SU-DHL-6 (cell line): ENCODE measurements at regions not wholly inside any gene's neighbourhood (a gene's known extent, or its start where the extent isn't known, plus 50 kb on each side); places are given as distances from the start of the nearest gene placed in this dataset.

ENCODE experiments used
- H2AFZ ChIP-seq: fragments of 200-600 bp; sonication (generic); 2 replicates; pipeline ENCODE4 v1.6.1; 2014; ENCODE audit warnings: low read depth, mild to moderate bottlenecking, moderate library complexity, mixed read lengths, antibody characterized with exemption, low read length; ENCODE audit not compliant: severe bottlenecking
- H3F3A ChIP-seq: fragments of 200-600 bp; shearing (Covaris generic); 2 replicates; pipeline ENCODE4 v1.6.0; 2016; ENCODE audit warnings: antibody characterized with exemption, mild to moderate bottlenecking; ENCODE audit not compliant: insufficient read depth
- H3K27ac ChIP-seq: fragments of 200-600 bp; sonication (generic); 2 replicates; pipeline ENCODE4 v1.5.1; 2016; ENCODE audit warnings: low read depth, mild to moderate bottlenecking, low read length, moderate library complexity, mixed read lengths
- H3K27me3 ChIP-seq: fragments of 200-600 bp; sonication (generic), shearing (Covaris generic); 2 replicates; pipeline ENCODE4 v1.6.0; 2014; ENCODE audit warnings: mild to moderate bottlenecking, low read length
- H3K36me3 ChIP-seq: fragments of 200-600 bp; sonication (generic); 2 replicates; pipeline ENCODE4 v1.6.1; 2014; ENCODE audit warnings: mild to moderate bottlenecking, low read length, mixed read lengths
- H3K4me2 ChIP-seq: fragments of 300-600, 200-600 bp; shearing (Covaris generic), sonication (generic); 2 replicates; pipeline ENCODE4 v1.6.0; 2014; ENCODE audit warnings: low read length, low read depth, mild to moderate bottlenecking; ENCODE audit not compliant: poor library complexity, severe bottlenecking
- H3K4me3 ChIP-seq: fragments of 200-600 bp; sonication (generic); 2 replicates; pipeline ENCODE4 v1.5.1; 2014; ENCODE audit warnings: antibody characterized with exemption, low read length, mild to moderate bottlenecking, mixed read lengths; ENCODE audit not compliant: insufficient read depth, poor library complexity, severe bottlenecking
- H3K79me2 ChIP-seq: fragments of 200-600 bp; sonication (generic); 2 replicates; pipeline ENCODE4 v1.6.1; 2014; ENCODE audit warnings: mild to moderate bottlenecking, low read length, moderate library complexity; ENCODE audit not compliant: insufficient read depth
- H3K9ac ChIP-seq: fragments of 200-600 bp; sonication (generic); 2 replicates; pipeline ENCODE4 v1.7.0; 2014; ENCODE audit warnings: mild to moderate bottlenecking, low read length
- H3K9me2 ChIP-seq: fragments of 200-600 bp; sonication (generic); replicated peaks from 2 replicates; pipeline ENCODE4 v1.6.1; 2014; ENCODE audit warnings: low read length; ENCODE audit not compliant: insufficient read depth
- H3K9me3 ChIP-seq: fragments of 200-600 bp; sonication (generic); 2 replicates; pipeline ENCODE4 v1.6.1; 2014; ENCODE audit warnings: low read length, mixed read lengths; ENCODE audit not compliant: insufficient read depth
- H4K20me1 ChIP-seq: fragments of 200-600 bp; sonication (generic); 2 replicates; pipeline ENCODE4 v1.6.1; 2014; ENCODE audit warnings: low read depth, mild to moderate bottlenecking, antibody characterized with exemption, low read length, moderate library complexity, mixed read lengths
- EZH2phosphoT487 ChIP-seq: fragments of 200-600 bp; sonication (generic), shearing (Covaris generic); conservative IDR thresholded peaks from 2 replicates; pipeline ENCODE4 v1.6.1; 2018; ENCODE audit warnings: mild to moderate bottlenecking, antibody characterized with exemption, low read length, moderate library complexity, mixed read lengths
- TF ChIP-seq, protein P1 (sequence below): fragments of 200-600 bp; sonication (generic); IDR thresholded peaks from one replicate; pipeline ENCODE4 v1.5.1; 2017; ENCODE audit warnings: antibody characterized with exemption, mild to moderate bottlenecking, low read length, moderate library complexity; ENCODE audit not compliant: insufficient read depth, poor library complexity, severe bottlenecking

- Histone ChIP-seq H3F3A (no peaks in the 10 kb centered on the region), H4K20me1 (no peaks in the 10 kb centered on the region), H3K79me2 (no peaks in the 10 kb centered on the region), H3K9ac (no peak overlapping the region), H3K27me3 (no peaks in the 10 kb centered on the region), H3K36me3 (no peaks in the 10 kb centered on the region), H3K27ac (no peak overlapping the region), H3K9me3 (no peaks in the 10 kb centered on the region), H3K4me3 (no peak overlapping the region), H3K4me2 (no peak overlapping the region), H3K9me2 (no peaks in the 10 kb centered on the region), H2AFZ (no peak overlapping the region)
- no peak for TF ChIP-seq EZH2phosphoT487
- TF ChIP-seq, protein P1, sequence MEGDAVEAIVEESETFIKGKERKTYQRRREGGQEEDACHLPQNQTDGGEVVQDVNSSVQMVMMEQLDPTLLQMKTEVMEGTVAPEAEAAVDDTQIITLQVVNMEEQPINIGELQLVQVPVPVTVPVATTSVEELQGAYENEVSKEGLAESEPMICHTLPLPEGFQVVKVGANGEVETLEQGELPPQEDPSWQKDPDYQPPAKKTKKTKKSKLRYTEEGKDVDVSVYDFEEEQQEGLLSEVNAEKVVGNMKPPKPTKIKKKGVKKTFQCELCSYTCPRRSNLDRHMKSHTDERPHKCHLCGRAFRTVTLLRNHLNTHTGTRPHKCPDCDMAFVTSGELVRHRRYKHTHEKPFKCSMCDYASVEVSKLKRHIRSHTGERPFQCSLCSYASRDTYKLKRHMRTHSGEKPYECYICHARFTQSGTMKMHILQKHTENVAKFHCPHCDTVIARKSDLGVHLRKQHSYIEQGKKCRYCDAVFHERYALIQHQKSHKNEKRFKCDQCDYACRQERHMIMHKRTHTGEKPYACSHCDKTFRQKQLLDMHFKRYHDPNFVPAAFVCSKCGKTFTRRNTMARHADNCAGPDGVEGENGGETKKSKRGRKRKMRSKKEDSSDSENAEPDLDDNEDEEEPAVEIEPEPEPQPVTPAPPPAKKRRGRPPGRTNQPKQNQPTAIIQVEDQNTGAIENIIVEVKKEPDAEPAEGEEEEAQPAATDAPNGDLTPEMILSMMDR = no peak
Measured at GRCh38 chr12:132433641-132434395, 56.1 kb upstream of the FBRSL1 start.

DNA sequence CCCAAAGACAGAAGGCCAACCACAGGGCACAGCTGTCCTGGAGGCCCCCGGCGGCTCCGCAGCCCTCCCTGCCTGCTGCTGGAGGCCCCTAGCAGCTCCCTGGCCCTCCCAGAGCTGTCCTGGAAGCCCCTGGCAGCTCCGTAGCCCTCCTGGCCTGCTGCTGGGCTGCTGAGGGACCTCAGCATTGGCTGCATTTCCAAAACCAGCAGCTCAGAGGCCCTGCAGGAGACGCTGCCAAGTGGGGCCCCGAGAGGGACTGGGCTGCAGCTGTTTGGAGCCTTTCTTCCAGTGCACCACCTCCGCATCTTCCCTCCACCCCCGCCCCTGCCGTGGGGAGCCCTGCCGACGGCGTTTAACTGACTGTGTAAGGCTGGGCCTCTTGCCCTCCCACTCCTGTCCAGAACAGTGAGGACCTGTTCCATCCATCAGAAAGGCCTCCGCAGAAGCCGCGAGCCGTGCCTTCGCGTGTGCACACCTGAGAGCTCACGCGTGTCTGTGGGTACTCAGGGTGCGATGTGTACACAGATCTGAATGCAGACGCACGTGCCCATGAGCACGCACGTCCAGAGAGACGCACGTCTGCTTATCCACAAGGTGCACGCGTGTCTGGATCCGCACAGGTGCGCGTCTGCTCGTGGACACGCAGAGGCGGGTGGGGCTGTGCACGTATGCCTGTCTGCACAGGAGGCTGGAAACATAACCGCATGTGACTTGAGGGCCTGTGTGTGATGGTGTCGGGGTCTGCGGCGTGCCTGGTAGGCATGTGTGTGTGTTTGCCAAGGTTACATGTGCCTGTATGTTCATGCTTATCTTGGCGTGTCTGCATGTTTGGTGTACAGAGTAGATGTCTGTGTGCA is 57.0 kb upstream of the FBRSL1 start:
- Histone ChIP-seq H3K27ac (no peak overlapping the region), H3K9ac (no peak overlapping the region), H3K27me3 (no peaks in the 10 kb centered on the region)

GRCh38 chr12:132432126-132432705 is 57.7 kb upstream of the FBRSL1 start:
- H3K79me2 ChIP-seq = no peaks in the 10 kb centered on the region
- no peaks in the 10 kb centered on the region for H3K9me3 ChIP-seq
- no peaks in the 10 kb centered on the region for H3K27me3 ChIP-seq
- H3K9ac ChIP-seq = no peak overlapping the region
- no peak overlapping the region for H3K4me3 ChIP-seq
- H4K20me1 ChIP-seq = no peaks in the 10 kb centered on the region
- no peak overlapping the region for H3K27ac ChIP-seq
- H2AFZ ChIP-seq = no peak overlapping the region
- no peaks in the 10 kb centered on the region for H3K9me2 ChIP-seq
- H3K36me3 ChIP-seq = no peaks in the 10 kb centered on the region
- TF ChIP-seq, protein P1 = no peak
- TF ChIP-seq EZH2phosphoT487 = no peak
- no peaks in the 10 kb centered on the region for H3F3A ChIP-seq
- H3K4me2 ChIP-seq = no peak overlapping the region

More for the DNA sequence above, 57.0 kb upstream of the FBRSL1 start:
- no peaks in the 10 kb centered on the region for H3K9me2 ChIP-seq
- H3K4me3 ChIP-seq = no peak overlapping the region
- H3K9me3 ChIP-seq = no peaks in the 10 kb centered on the region
- H3K79me2 ChIP-seq = no peaks in the 10 kb centered on the region
- no peaks in the 10 kb centered on the region for H4K20me1 ChIP-seq
- H3K4me2 ChIP-seq = no peak overlapping the region
- TF ChIP-seq, protein P1 = no peak
- TF ChIP-seq EZH2phosphoT487 = no peak
- H2AFZ ChIP-seq = no peak overlapping the region
- H3F3A ChIP-seq = no peaks in the 10 kb centered on the region
- H3K36me3 ChIP-seq = no peaks in the 10 kb centered on the region
